Tibial nerve (tissue), 4 donors: ENCODE measurements at regions not wholly inside any gene's neighbourhood (a gene's known extent, or its start where the extent isn't known, plus 50 kb on each side); places are given as distances from the start of the nearest gene placed in this dataset.

ENCODE experiments used
- DNase-seq, 2 donors: peaks; one replicate each; pipeline ENCODE4 v3.0.0-alpha.2; 2019; ENCODE audit warnings: low spot score in 2 of 2
- H3K27ac ChIP-seq, 4 donors: fragments of 200-600 bp; sonication (generic) in 3 of 4; one replicate each; pipeline ENCODE4 v1.5.1; 2017 to 2019; ENCODE audit warnings: mild to moderate bottlenecking in 1 of 4
- H3K27me3 ChIP-seq, 2 donors: fragments of 200-600 bp; sonication (generic) in 1 of 2; one replicate each; pipeline versions ENCODE4 v1.5.1 to v1.6.0; 2017 to 2019
- H3K36me3 ChIP-seq, 3 donors: fragments of 200-600 bp; sonication (generic); one replicate each; pipeline ENCODE4 v1.5.1; 2018 to 2019
- H3K4me1 ChIP-seq, 4 donors: fragments of 200-600 bp; sonication (generic) in 3 of 4; one replicate each; pipeline ENCODE4 v1.5.1; 2017 to 2019
- H3K4me3 ChIP-seq, 4 donors: fragments of 200-600 bp; sonication (generic) in 3 of 4; one replicate each; pipeline ENCODE4 v1.5.1; 2017 to 2019; ENCODE audit warnings: mild to moderate bottlenecking in 1 of 4, moderate library complexity in 1 of 4
- H3K9me3 ChIP-seq, 4 donors: fragments of 200-600 bp; sonication (generic) in 3 of 4; one replicate each; pipeline ENCODE4 v1.5.1; 2017 to 2019
- EP300 ChIP-seq, 2 donors: sonication (generic); formaldehyde crosslinking; IDR thresholded peaks; one replicate each; pipeline ENCODE4 v1.6.1; 2017; ENCODE audit warnings: antibody characterized with exemption in 2 of 2, mild to moderate bottlenecking in 1 of 2
- POLR2A ChIP-seq, 2 donors: fragments of 450-650 bp; IDR thresholded peaks; one replicate each; pipeline ENCODE4 v1.6.1; 2017; ENCODE audit warnings: antibody characterized with exemption in 2 of 2, mild to moderate bottlenecking in 2 of 2, moderate library complexity in 2 of 2
- WGBS, 2 donors: methylation state at CpG; one replicate each; pipeline ENCODE4 v1.1.5; 2018; 5-methylcytosine and 5-hydroxymethylcytosine counted together
- TF ChIP-seq, protein P1 (sequence below), 5 experiments: fragments of 200-600 bp in 3 of 5; fragments of 450-650 bp in 2 of 5; sonication (generic) in 3 of 5; IDR thresholded peaks; one replicate each; pipeline ENCODE4 v1.5.1; 2016 to 2019; ENCODE audit warnings: antibody characterized with exemption in 5 of 5, mild to moderate bottlenecking in 3 of 5, moderate library complexity in 2 of 5

DNA sequence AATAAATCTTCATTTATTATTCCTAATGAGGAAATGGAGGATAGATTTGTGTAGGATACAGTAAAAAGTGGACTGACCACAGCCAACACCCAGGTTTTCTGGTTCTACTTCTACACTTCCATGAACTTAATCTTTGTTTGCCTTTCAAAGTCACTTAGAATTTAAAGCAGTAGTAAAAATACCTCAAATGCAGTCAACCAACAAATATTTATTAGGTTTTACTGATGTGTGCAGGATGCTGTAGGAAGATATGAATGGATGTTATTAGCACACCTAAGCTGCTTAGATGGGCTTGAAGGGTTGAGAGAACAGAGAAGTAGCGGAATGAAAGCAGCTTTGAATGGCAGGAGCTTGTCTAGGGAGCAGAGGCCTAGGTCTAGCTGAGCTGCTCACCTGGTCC is 201.1 kb downstream of the PALM2AKAP2 start:
- DNase-seq: no peak
- Histone ChIP-seq H3K27ac (no peak overlapping the region), H3K9me3 (no peaks in the 10 kb centered on the region), H3K4me1 (peaks cover 0 to 3% (median 0%) of the 10 kb centered on the region in 4 donors), H3K4me3 (no peak overlapping the region), H3K36me3 (no peaks in the 10 kb centered on the region), H3K27me3 (no peaks in the 10 kb centered on the region)
- no peak for TF ChIP-seq POLR2A (IDR thresholded peaks at IDR 0.05)
- no peak for TF ChIP-seq EP300 (IDR thresholded peaks at IDR 0.05)
- TF ChIP-seq, protein P1, sequence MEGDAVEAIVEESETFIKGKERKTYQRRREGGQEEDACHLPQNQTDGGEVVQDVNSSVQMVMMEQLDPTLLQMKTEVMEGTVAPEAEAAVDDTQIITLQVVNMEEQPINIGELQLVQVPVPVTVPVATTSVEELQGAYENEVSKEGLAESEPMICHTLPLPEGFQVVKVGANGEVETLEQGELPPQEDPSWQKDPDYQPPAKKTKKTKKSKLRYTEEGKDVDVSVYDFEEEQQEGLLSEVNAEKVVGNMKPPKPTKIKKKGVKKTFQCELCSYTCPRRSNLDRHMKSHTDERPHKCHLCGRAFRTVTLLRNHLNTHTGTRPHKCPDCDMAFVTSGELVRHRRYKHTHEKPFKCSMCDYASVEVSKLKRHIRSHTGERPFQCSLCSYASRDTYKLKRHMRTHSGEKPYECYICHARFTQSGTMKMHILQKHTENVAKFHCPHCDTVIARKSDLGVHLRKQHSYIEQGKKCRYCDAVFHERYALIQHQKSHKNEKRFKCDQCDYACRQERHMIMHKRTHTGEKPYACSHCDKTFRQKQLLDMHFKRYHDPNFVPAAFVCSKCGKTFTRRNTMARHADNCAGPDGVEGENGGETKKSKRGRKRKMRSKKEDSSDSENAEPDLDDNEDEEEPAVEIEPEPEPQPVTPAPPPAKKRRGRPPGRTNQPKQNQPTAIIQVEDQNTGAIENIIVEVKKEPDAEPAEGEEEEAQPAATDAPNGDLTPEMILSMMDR (IDR thresholded peaks at IDR 0.05): no peak
- 24 to 94% methylated on average over 1 of the region's 1 CpG for WGBS, 2 donors

DNA sequence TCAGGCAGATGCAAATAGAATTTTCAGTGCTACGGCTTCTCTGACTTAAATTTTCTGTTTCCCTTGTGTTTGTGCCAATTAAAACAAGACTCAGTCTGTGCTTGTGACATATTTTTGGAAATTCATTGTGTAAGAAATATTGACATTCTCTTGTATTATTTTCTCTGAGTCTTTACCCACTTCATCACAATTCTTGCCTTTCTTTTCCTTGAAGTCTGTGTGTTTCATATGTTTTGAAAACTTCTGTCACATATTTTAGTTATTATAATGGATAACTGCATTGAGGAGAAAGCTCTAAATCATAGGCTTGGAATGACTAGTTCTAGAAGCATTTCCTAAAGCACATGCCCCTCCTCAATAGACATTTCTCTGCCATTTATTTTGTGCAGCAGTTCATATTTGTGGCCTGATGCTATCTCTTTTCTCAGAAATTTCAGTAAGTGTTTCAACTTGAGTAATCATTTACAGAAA is 206.6 kb downstream of the PALM2AKAP2 start:
- WGBS, 2 donors: 6 to 11% methylated on average over 1 of the region's 1 CpG
- Histone ChIP-seq H3K4me3 (no peak overlapping the region), H3K27me3 (no peaks in the 10 kb centered on the region), H3K27ac (peak overlapping the region in 2 of 4 donors; percentile 43 to 59), H3K9me3 (no peaks in the 10 kb centered on the region), H3K36me3 (no peaks in the 10 kb centered on the region), H3K4me1 (peaks cover 0 to 10% (median 0%) of the 10 kb centered on the region in 4 donors)
- no peak for DNase-seq
- TF ChIP-seq POLR2A (IDR thresholded peaks at IDR 0.05) (no peak), EP300 (IDR thresholded peaks at IDR 0.05) (no peak)
- TF ChIP-seq, protein P1 (IDR thresholded peaks at IDR 0.05): no peak

DNA sequence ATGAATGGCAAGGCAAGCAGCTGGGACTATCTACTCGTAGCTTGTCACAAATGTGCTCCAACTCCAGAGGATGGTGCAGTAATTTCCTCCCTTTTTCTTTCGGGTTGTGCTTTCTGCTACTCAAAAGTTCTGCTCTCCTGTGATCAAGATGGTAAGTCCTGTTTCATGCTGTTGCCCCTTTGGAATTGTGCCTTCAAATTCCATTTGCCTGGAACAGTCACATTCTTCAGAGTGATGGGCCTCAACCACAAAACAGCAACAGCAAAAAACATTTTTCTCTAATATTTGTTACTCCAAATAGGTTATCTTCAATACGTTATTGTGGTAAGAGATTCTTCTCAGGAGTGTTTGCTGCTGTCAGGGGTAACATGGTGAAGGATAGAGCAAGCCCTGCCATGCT is 209.3 kb downstream of the PALM2AKAP2 start:
- Histone ChIP-seq H3K27me3 (no peaks in the 10 kb centered on the region), H3K4me1 (peaks cover 0 to 10% (median 0%) of the 10 kb centered on the region in 4 donors), H3K4me3 (no peak overlapping the region), H3K36me3 (no peaks in the 10 kb centered on the region), H3K9me3 (no peaks in the 10 kb centered on the region), H3K27ac (no peak overlapping the region)
- DNase-seq: no peak
- TF ChIP-seq, protein P1 (IDR thresholded peaks at IDR 0.05): no peak
- TF ChIP-seq EP300 (IDR thresholded peaks at IDR 0.05): no peak
- TF ChIP-seq POLR2A (IDR thresholded peaks at IDR 0.05): no peak
- WGBS, 2 donors: 86 to 89% methylated on average over 3 of the region's 3 CpGs

DNA sequence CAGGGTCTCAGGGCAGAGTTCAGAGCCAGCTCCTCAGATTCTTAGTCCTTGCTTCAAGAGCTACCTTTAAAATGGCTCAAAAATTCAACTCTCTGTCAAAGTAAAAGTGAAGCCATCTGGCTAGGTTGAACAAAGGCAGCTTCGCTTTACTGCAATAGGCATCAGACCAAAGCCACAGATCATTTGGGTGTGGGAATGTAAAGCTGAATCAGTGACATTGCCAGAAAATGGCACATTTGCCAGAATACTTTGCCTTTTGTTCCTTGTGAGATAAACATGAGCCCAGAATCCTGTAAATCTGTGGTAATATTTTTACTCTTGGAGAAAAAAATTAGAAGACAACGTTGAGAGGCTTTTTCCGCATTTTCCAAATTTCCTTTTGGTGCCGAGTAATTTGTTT is 210.5 kb downstream of the PALM2AKAP2 start:
- no peaks in the 10 kb centered on the region for H3K9me3 ChIP-seq
- H3K27me3 ChIP-seq: no peaks in the 10 kb centered on the region
- H3K27ac ChIP-seq: no peak overlapping the region
- H3K4me3 ChIP-seq: no peak overlapping the region
- no peak for DNase-seq
- no peaks in the 10 kb centered on the region for H3K36me3 ChIP-seq
- WGBS, 2 donors: 81 to 86% methylated on average over 4 of the region's 4 CpGs
- peaks cover 0 to 10% (median 0%) of the 10 kb centered on the region in 4 donors for H3K4me1 ChIP-seq
- TF ChIP-seq EP300 (IDR thresholded peaks at IDR 0.05): no peak
- TF ChIP-seq, protein P1 (IDR thresholded peaks at IDR 0.05): no peak
- TF ChIP-seq POLR2A (IDR thresholded peaks at IDR 0.05): no peak

DNA sequence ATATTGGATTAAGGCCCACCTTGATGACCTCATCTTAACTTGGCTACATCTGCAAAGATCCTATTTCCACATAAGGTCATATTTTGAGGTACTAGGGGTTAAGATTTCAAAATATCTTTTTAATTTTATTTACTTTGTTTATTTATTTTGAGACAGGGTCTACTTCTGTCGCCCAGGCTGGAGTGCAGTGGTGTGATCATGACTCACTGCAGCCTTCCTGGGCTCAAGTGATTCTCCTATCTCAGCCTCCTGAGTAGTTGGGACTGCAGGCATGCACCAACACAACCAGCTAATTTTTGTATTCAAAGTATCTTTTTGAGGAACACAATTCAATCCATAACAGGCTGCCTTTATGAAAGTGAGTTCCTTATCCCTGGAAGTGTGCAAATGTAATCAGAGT is 212.3 kb downstream of the PALM2AKAP2 start:
- Histone ChIP-seq H3K36me3 (no peaks in the 10 kb centered on the region), H3K4me3 (no peak overlapping the region), H3K9me3 (no peaks in the 10 kb centered on the region), H3K4me1 (no peaks in the 10 kb centered on the region), H3K27ac (no peak overlapping the region), H3K27me3 (no peaks in the 10 kb centered on the region)
- no peak for DNase-seq
- WGBS, 2 donors: 88 to 91% methylated on average over 1 of the region's 1 CpG
- no peak for TF ChIP-seq POLR2A (IDR thresholded peaks at IDR 0.05)
- no peak for TF ChIP-seq EP300 (IDR thresholded peaks at IDR 0.05)
- TF ChIP-seq, protein P1 (IDR thresholded peaks at IDR 0.05): no peak
